ENCODE measurements at regions not wholly inside any gene's neighbourhood (a gene's known extent, or its start where the extent isn't known, plus 50 kb on each side); places are given as distances from the start of the nearest gene placed in this dataset.

DNA sequence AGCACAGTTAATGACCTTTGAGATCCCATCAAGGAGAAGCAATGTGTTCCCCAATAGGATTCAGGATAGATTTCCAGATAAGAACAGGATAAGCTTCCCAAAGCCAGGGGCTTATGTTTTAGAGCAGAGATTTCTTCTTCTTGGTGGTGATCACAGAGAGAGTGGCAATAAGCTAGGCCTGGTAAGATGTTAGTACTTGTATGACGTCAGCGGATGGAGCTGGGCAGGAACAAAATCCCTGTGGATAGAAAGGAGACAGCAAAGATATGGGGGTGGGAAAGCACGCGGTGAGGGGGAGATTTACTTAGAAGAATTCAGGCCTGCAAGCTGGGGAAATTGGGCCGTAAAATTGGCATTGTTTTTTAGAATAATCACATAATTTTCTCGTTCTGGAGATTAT, 323.0 kb downstream of the MTX2 start:
- DNase-seq (no peak), ATAC-seq (no peak)

GRCh38 chr2:176595986-176596385, 326.7 kb downstream of the MTX2 start:
- no peaks in the 10 kb centered on the region for H3K27me3 ChIP-seq (ENCODE audit: control insufficient read depth, insufficient read depth)
- 41% methylated on average over 3 of the region's 3 CpGs for WGBS
- no peak overlapping the region for H3K27ac ChIP-seq (ENCODE audit: low read length)
- intact Hi-C loops (cut with DNase I) = no loop called here
- no peak overlapping the region for H3K4me3 ChIP-seq (ENCODE audit: low read length)
- no peaks in the 10 kb centered on the region for H3K4me1 ChIP-seq (ENCODE audit: control insufficient read depth, insufficient read depth, low read length)
- DNase-seq = no peak
- H3K9me3 ChIP-seq (ENCODE audit: control insufficient read depth, low read length) = no peaks in the 10 kb centered on the region
- ATAC-seq = peak in 1 of 2 donors; percentile 48

More for the DNA sequence above, 323.0 kb downstream of the MTX2 start:
- Histone ChIP-seq H3K4me1 (ENCODE audit: control insufficient read depth, insufficient read depth, low read length) (no peaks in the 10 kb centered on the region), H3K27ac (ENCODE audit: low read length) (no peak overlapping the region), H3K4me3 (ENCODE audit: low read length) (no peak overlapping the region), H3K27me3 (ENCODE audit: control insufficient read depth, insufficient read depth) (no peaks in the 10 kb centered on the region), H3K9me3 (ENCODE audit: control insufficient read depth, low read length) (no peaks in the 10 kb centered on the region)
- intact Hi-C loops (cut with DNase I) = no loop called here
- WGBS = 83% methylated on average over 6 of the region's 6 CpGs

- H3K9me3 ChIP-seq (ENCODE audit: control insufficient read depth, low read length) = no peaks in the 10 kb centered on the region
- H3K4me1 ChIP-seq (ENCODE audit: control insufficient read depth, insufficient read depth, low read length) = no peaks in the 10 kb centered on the region
- intact Hi-C loops (cut with DNase I) = no loop called here
- ATAC-seq = no peak
- WGBS = 76% methylated on average over 1 of the region's 1 CpG
- no peaks in the 10 kb centered on the region for H3K27me3 ChIP-seq (ENCODE audit: control insufficient read depth, insufficient read depth)
- H3K4me3 ChIP-seq (ENCODE audit: low read length) = no peak overlapping the region
- H3K27ac ChIP-seq (ENCODE audit: low read length) = no peak overlapping the region
- DNase-seq = no peak
These were observed 328.7 kb downstream of the MTX2 start for GRCh38 chr2:176597916-176598315.

DNA sequence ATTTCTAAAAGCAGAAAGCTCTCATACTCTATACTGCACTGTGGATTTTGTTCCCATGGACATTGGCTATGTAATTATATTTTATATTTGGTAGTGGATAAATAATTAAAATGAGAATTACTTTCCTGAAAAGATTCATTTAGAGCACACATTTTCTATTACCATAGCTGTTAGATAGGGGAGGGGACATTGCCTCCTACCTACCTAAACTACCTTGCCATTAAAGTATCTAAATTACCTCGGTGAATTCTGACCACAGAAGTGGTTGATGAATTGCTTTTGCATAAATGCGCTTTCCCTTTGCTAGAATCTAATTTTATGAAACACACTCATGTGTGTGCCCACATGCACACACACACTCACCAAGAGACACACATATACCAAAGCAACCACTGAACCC, 329.1 kb downstream of the MTX2 start:
- no peak overlapping the region for H3K27ac ChIP-seq (ENCODE audit: low read length)
- no peaks in the 10 kb centered on the region for H3K4me1 ChIP-seq (ENCODE audit: control insufficient read depth, insufficient read depth, low read length)
- intact Hi-C loops (cut with DNase I) = no loop called here
- DNase-seq (no peak), ATAC-seq (no peak)
- WGBS = 88% methylated on average over 2 of the region's 2 CpGs
- no peak overlapping the region for H3K4me3 ChIP-seq (ENCODE audit: low read length)
- no peaks in the 10 kb centered on the region for H3K27me3 ChIP-seq (ENCODE audit: control insufficient read depth, insufficient read depth)
- H3K9me3 ChIP-seq (ENCODE audit: control insufficient read depth, low read length) = no peaks in the 10 kb centered on the region

GRCh38 chr2:176599796-176600485, 330.7 kb downstream of the MTX2 start:
- DNase-seq (no peak), ATAC-seq (no peak)
- WGBS = 89% methylated on average over 10 of the region's 10 CpGs
- Histone ChIP-seq H3K27ac (ENCODE audit: low read length) (no peak overlapping the region), H3K4me3 (ENCODE audit: low read length) (no peak overlapping the region), H3K27me3 (ENCODE audit: control insufficient read depth, insufficient read depth) (no peaks in the 10 kb centered on the region), H3K4me1 (ENCODE audit: control insufficient read depth, insufficient read depth, low read length) (no peaks in the 10 kb centered on the region), H3K9me3 (ENCODE audit: control insufficient read depth, low read length) (no peaks in the 10 kb centered on the region)
- intact Hi-C loops (cut with DNase I) = no loop called here

DNA sequence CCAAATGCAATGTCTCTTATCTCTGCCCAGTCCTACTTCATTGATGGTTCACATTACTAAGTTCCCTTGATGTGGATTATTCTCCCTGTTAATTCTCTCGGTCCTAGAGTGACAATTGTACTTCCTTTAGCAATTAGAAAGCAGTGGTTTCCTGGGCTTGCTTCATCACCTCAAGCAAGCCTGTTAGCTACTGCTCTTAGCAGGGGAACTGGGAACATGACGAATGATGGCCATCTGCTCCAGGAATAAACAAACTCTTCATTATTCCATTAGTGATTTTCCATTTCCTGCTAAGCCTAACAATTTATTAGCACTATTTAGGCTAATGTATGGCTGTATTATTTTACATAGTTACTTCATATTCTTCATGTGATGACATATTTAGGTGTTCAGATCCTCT, 331.8 kb downstream of the MTX2 start:
- no peaks in the 10 kb centered on the region for H3K9me3 ChIP-seq (ENCODE audit: control insufficient read depth, low read length)
- no peaks in the 10 kb centered on the region for H3K4me1 ChIP-seq (ENCODE audit: control insufficient read depth, insufficient read depth, low read length)
- intact Hi-C loops (cut with DNase I) = no loop called here
- no peak for ATAC-seq
- DNase-seq = no peak
- no peak overlapping the region for H3K4me3 ChIP-seq (ENCODE audit: low read length)
- H3K27me3 ChIP-seq (ENCODE audit: control insufficient read depth, insufficient read depth) = no peaks in the 10 kb centered on the region
- WGBS = 67% methylated on average over 2 of the region's 2 CpGs
- no peak overlapping the region for H3K27ac ChIP-seq (ENCODE audit: low read length)

GRCh38 chr2:176612036-176612435, 342.8 kb downstream of the MTX2 start:
- 93% methylated on average over 4 of the region's 4 CpGs for WGBS
- H3K4me1 ChIP-seq (ENCODE audit: control insufficient read depth, insufficient read depth, low read length) = peaks cover 2% of the 10 kb centered on the region
- no peak overlapping the region for H3K4me3 ChIP-seq (ENCODE audit: low read length)
- no peak for DNase-seq
- no peak for ATAC-seq
- H3K27me3 ChIP-seq (ENCODE audit: control insufficient read depth, insufficient read depth) = no peaks in the 10 kb centered on the region
- intact Hi-C loops (cut with DNase I) = no loop called here
- H3K9me3 ChIP-seq (ENCODE audit: control insufficient read depth, low read length) = no peaks in the 10 kb centered on the region
- H3K27ac ChIP-seq (ENCODE audit: low read length) = no peak overlapping the region

DNA sequence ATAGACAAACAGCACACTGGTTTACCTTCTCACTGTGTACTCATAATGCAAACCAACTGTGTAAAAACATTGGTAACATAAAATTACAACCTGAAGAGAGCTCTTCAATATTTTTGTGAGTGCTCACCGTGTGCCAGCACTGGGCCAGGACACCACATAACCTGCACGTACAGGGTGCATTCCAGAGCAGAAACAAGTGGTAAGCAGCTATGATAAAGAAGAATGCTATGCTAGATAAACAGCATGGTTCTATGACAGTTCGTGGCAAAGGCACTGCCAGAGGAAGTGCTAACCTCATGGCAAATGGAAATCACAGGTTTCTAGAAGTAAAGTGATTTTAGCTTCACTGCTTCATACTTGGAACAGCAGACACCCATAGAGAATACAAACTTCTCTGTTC, 343.5 kb downstream of the MTX2 start:
- WGBS = 27% methylated on average over 3 of the region's 3 CpGs
- no peak overlapping the region for H3K27ac ChIP-seq (ENCODE audit: low read length)
- DNase-seq (peak in 1 of 3 donors; percentile 39), ATAC-seq (no peak)
- H3K9me3 ChIP-seq (ENCODE audit: control insufficient read depth, low read length) = no peaks in the 10 kb centered on the region
- intact Hi-C loops (cut with DNase I) = no loop called here
- H3K27me3 ChIP-seq (ENCODE audit: control insufficient read depth, insufficient read depth) = no peaks in the 10 kb centered on the region
- peaks cover 2% of the 10 kb centered on the region for H3K4me1 ChIP-seq (ENCODE audit: control insufficient read depth, insufficient read depth, low read length)
- no peak overlapping the region for H3K4me3 ChIP-seq (ENCODE audit: low read length)

- no peak overlapping the region for H3K4me3 ChIP-seq (ENCODE audit: low read length)
- ATAC-seq (no peak), DNase-seq (no peak)
- no peak overlapping the region for H3K27ac ChIP-seq (ENCODE audit: low read length)
- H3K27me3 ChIP-seq (ENCODE audit: control insufficient read depth, insufficient read depth) = no peaks in the 10 kb centered on the region
- 17% methylated on average over 3 of the region's 3 CpGs for WGBS
- intact Hi-C loops (cut with DNase I) = no loop called here
- H3K4me1 ChIP-seq (ENCODE audit: control insufficient read depth, insufficient read depth, low read length) = peaks cover 2% of the 10 kb centered on the region
- no peaks in the 10 kb centered on the region for H3K9me3 ChIP-seq (ENCODE audit: control insufficient read depth, low read length)
These were observed 344.2 kb downstream of the MTX2 start for GRCh38 chr2:176613323-176613987.

DNA sequence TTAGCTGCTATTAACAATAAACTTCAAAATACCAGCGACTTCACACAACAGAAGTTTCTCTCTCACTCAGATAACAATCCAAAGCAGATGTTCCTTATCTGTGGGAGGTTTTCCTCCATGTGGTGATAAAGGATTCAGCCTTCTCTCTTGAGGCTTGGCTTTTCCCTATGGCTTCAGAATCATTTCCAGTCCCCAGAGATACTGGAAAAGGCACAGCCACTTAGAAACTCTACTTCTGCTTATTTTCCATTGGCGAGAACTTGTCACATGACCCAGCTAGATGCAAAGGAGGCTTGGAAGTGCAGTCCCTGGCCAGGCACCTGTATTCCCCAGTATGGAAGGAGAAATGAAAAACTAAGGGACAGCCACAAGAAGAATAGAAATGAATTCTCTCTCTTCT, 344.8 kb downstream of the MTX2 start:
- no peak overlapping the region for H3K4me3 ChIP-seq (ENCODE audit: low read length)
- ATAC-seq (no peak), DNase-seq (no peak)

GRCh38 chr2:176614930-176615329, 345.7 kb downstream of the MTX2 start:
- ATAC-seq = no peak
- WGBS = 59% methylated on average over 2 of the region's 2 CpGs
- no peak overlapping the region for H3K27ac ChIP-seq (ENCODE audit: low read length)

More for the DNA sequence above, 344.8 kb downstream of the MTX2 start:
- WGBS = 46% methylated on average over 2 of the region's 2 CpGs
- Histone ChIP-seq H3K9me3 (ENCODE audit: control insufficient read depth, low read length) (no peaks in the 10 kb centered on the region), H3K4me1 (ENCODE audit: control insufficient read depth, insufficient read depth, low read length) (peaks cover 2% of the 10 kb centered on the region), H3K27ac (ENCODE audit: low read length) (no peak overlapping the region), H3K27me3 (ENCODE audit: control insufficient read depth, insufficient read depth) (no peaks in the 10 kb centered on the region)
- intact Hi-C loops (cut with DNase I) = no loop called here

More at GRCh38 chr2:176614930-176615329, 345.7 kb downstream of the MTX2 start:
- peaks cover 2% of the 10 kb centered on the region for H3K4me1 ChIP-seq (ENCODE audit: control insufficient read depth, insufficient read depth, low read length)
- intact Hi-C loops (cut with DNase I) = no loop called here
- H3K27me3 ChIP-seq (ENCODE audit: control insufficient read depth, insufficient read depth) = no peaks in the 10 kb centered on the region
- H3K4me3 ChIP-seq (ENCODE audit: low read length) = no peak overlapping the region
- DNase-seq = no peak
- H3K9me3 ChIP-seq (ENCODE audit: control insufficient read depth, low read length) = no peaks in the 10 kb centered on the region
